GM18907 (cell line): ENCODE measurements at regions not wholly inside any gene's neighbourhood (a gene's known extent, or its start where the extent isn't known, plus 50 kb on each side); places are given as distances from the start of the nearest gene placed in this dataset.

Source experiments
- ATAC-seq: cut with Tn5 transposase; IDR thresholded peaks from one replicate; pipeline ENCODE4 v1.9.1; 2021; ENCODE audit warnings: mild to moderate bottlenecking, moderate library complexity; ENCODE audit not compliant: unreplicated experiment

DNA sequence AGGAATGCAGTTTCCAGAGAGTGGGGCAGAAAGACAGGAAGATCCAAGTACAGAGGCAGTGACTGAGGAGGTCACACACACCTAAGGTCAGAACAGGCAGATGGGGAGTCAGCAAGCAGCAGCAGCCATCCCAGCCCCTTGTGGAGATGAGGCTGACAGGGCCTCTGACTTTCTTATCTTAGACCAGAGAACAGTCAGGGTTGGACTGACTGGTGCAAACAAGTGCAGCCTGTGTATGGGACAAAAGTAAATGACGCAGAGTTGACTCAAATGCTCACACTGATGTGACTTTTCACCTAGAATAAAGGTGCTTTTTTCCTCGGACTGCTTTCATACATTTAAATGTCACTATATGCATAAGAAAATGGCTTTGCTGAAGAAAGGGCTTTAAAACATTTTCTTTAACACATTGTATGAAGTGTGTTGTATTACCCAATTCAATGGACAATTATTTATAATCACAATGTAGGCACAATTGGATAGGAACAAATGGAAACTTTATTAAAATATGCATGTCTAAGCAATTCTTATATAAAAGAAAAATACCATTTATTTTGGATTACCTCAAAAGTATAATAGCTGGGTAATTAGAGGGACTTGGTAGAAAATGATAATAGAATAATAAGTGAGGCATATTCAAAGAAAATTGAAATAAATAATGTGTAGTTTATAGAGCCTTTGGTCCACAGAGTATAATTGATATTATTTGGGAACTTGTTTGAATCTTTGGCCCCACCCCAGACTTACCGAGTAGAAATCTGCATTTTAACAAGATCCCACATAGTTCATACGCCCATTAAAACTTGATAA lies 1321.5 kb upstream of the CELF4 start:
- ATAC-seq: no peak

DNA sequence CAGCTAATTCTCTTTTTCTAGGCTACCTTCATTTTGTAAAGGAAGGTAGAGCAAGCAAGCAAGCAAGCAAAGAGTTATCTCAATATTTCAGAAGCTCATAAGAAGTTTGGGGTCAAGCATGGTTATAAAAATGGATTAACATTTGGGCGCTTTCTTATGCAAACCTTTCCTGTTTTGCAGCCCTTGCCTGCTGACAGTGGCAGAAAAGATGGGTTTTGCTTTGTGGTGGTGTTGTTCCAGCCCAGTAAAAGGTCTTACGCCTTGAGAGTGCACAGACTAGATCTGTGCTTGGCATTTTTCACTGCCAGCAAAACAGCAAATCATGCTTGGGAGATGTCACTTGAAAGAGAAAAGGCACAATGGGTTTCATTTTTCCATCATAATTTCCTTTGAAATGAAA lies 1320.6 kb upstream of the CELF4 start:
- no peak for ATAC-seq

DNA sequence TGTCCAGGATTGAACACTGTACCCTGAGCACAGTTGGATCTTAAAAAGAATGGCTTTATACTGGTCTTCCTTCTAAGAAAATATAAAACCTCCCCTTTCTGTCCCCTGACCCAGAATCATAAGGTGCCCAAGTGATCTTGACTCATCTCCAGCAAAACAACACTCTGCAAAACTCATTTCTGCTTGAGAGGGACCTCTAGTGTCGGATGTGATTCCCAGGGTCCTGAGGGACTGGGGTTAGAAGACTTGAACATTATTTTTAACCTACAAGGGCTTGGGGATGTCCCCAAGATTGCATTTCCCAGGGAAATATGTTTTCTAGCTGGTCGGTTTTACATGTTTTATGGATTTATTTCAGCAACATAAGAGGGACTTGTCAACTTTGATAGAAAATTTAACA lies 1318.5 kb upstream of the CELF4 start:
- no peak for ATAC-seq

DNA sequence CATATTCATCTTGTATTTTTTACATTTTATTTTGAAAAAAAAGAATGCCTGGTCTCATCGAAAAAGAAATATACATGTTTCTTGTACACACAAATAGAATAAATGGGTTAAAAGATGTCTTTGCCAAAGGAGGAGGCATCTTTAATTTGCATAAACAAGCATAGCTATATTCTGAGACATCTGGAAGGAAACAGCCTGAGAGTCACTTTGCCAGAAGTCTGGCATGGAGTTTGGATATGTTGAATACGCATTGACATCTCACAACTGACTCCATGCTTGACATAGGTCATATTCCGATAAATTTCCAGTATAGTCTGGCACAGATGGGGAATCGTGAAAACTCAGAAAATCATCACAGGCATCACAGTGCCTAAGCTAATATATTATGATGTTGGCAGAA lies 1317.5 kb upstream of the CELF4 start:
- no peak for ATAC-seq

DNA sequence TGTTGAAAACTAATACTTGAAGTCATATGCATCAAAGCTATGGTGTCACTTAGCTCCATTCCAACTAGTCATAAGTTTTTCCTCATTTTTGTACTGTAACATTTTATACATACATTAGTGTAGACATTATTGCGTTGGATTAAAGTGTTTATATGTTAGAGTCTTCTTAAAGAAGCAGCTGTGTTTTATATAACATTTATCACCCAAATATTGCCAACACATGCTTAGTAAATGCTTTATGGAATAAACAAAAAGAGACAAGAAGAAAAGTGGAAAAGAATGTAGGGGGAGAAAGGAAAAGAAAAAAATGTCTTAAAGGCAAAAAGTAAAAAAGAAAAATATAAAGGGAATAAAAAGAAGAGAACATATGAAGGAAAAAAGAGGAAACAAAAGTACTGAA lies 1314.3 kb upstream of the CELF4 start:
- ATAC-seq: no peak

DNA sequence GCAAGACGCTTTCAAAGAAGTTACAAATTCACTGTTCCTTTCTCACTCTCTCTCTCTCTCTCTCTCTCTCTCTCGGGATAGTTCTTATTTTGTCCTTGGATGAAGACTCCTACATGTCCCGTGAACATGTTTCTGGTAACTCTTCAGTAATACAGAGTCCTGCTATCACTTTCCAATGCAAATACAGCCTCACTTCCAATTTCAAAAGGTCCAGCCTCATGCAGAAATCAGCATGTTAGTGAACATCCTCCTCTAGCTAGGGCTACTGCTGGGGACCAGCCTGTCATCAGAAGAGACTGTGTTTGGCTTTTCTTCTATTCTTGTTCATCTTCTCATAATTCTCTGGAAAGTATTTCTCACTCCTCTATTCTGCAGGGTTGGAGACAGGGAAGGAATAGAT lies 1306.7 kb upstream of the CELF4 start:
- ATAC-seq: no peak

DNA sequence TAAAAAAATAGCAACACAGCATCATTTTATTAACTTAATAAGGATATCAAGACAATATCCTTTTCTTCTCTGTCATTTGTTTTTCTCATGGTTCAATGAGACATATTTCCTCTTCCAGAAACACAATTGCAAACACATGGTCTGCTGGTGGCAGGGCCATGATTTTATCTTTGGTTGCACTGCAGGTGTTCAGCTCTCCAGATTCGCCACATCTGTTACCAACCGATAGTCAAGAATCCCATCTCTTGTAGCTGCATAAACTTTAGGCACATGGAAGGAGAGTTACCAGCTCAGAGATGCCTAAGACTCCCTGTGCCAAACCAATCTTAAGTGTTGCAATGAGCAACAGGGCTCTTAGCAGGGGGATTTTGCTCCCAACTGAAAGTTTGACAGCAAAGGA lies 1303.2 kb upstream of the CELF4 start:
- ATAC-seq: no peak

DNA sequence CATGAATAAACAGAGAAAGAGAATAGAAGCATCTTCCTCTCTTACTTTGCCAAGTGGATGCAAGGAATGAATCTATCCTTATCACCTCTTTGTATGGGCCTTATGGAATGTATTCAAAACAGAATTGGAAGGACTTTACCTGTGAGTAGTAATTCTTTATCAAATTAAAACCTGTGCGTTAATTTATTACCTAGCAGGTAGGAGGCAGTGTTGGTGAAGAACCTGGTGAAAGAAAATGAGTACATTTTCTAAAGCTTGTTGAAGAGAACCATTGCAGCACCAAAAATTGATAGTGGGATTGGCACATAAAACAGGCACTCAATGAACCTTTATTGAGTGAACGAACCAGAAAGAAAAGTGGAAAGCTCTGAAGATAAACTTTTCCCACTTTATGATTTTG lies 1302.1 kb upstream of the CELF4 start:
- ATAC-seq: no peak

DNA sequence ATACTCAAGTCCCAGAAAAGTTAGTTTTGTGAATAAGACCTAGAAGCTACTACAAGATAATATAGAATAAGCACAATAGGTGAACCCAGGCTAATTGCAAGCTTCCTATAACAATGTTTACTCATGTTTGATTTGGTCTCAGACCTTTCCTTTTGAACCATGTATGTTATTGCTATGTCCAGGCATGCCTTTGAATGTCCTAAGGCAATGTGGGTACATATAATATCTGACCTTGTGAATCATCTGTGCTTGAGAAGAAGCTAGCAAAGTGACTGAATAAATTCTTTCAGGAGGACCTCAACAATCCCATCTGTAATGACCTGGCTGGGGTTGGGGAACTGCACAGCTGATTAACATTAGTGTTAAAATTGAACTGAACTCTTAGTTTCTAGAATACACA lies 1285.9 kb upstream of the CELF4 start:
- ATAC-seq: no peak

DNA sequence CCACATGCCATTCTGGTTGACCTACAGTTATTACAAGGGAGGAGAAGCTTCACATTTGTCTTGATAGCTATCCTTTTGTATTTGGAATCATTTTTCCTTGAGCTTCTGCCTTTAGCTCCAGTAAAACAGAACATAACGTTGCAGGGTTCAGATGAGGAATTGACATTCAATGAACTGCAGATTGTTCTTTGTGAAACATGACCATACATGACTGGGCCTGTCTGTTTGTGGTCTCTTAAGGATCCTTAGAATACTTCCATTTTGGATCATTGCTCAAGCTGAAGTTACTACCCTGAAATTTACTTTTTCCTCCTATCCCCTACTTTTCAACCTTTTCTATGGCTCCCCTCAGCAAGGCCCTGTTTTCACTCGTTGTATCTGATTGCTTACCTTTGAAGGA lies 1281.7 kb upstream of the CELF4 start:
- no peak for ATAC-seq

DNA sequence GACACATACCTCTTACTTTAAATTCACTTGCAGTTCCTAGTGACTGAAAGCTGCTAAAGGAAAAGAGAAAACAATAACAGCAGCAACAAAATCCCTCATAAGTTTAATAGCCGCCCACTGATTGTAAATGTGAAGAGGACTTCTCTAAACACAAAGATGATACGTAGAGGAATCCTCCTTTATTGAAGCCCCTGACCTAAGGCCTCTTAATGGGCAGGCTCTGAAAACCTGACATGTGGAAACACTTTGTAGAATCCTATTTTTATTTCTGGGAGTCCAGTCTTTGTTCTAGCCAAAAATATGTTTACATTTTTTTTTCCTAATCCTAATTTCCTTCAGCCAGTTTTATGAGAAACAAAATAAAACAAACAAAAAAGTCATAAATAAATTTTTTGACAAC lies 1277.7 kb upstream of the CELF4 start:
- no peak for ATAC-seq

DNA sequence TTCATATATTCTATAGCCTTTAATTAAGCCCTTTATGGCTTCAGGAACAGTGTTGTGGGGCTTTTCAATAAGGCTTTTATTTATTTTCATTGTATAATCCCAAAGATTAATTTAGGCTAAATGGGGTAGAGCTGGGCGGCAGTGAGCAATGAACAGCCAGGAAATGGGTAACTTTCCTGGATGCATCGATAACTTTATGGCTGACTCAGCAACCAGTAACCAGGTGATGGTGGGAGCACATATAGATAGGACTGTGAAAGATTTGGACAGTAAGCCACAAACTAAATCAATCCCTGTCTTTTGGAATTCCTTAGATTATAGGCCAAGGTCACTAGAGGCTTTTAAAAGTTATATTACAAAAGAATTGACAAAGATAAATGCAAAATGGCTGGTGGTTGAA lies 1260.6 kb upstream of the CELF4 start:
- no peak for ATAC-seq

DNA sequence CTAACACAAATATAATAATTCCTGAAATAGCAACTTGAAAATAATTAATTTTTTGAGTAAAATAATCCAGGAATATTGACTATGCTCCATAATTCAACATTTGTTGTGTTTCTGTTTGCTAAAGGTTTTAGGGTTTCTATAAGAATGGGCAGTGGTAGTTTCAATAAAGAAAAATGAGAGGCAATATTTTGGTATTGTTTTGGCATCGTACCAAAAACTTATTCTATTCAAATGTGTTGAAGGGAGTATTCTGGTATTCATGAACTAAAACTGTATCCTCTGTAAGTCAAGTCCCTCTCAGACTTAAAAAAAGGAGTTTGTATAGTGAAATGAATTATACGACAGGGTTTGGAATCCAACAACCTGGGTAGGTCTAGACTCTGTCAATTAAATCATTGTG lies 1245.6 kb upstream of the CELF4 start:
- no peak for ATAC-seq

DNA sequence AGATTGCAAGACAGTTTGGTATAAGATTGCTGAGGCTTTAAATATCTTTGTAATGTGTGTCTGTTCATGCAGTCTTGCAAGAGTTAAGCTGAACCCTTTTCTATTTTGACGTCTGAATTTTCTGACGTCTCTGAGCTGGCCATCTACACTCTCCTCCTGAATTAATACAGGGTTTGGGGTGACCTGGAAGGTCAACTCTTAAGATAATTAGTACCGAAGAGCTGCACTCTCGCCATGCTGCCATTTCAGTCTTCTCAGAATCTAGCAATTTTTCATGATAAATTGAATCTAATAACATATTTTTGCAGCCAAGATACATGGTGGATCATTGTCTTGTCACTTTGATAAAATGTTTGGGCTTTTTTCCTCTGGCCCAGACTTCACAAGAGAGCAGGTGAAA lies 1245.2 kb upstream of the CELF4 start:
- ATAC-seq: no peak

DNA sequence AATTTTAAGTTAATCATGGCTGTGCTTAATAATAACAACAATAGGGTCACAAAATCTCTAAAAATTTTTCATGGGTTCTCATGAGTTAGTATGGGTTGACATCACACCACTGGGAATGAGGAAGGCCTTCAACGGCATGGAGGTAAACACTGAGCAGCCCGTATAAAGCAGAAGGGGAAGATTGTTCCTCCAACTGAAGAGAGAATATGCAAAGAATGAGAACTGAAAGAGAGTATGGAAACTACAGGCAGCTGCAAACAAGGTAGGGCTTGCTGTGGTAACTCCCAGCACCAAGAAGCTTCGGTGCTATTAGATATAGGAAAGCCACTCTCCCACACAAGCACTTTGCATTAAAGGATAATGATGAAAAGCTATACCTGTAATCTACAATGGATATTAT lies 1242.3 kb upstream of the CELF4 start:
- ATAC-seq: no peak

DNA sequence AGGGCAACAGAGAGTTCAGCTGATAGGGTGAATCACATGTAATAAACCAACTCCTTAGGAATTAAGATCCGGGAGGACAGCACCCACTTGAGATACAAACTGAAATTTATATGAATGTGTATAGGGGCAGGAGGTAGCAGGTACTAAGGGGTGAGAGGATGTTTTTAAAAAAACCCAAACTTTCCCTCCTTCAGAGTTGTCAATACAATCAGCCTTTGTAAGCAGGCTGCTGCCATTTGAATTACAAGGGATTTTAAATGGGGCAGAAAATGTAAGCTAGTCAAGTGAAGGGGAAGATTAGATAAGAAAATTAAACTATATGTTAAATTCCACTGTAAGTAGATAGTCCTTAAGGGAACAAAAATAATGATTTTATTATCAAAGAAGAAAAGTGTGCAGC lies 1239.7 kb upstream of the CELF4 start:
- ATAC-seq: no peak

DNA sequence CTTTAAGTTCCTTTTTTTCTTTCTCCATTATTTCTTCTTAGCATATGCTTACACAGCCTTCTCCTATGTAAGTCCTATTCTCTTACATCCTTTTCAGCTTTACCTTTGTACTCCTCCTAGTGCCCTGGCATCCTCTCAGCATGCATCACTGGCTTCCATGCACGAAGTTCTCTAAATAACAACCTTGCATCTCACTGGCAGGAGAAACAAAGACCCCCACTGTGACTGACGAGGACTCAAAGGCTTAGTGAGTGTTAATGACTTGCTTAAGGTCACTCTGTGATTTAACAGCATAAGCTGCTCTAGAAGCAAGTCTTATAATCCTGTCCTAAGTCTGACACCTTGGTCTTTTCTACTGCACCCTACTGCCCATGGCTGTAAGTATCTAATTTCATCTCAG lies 1236.0 kb upstream of the CELF4 start:
- ATAC-seq: no peak

DNA sequence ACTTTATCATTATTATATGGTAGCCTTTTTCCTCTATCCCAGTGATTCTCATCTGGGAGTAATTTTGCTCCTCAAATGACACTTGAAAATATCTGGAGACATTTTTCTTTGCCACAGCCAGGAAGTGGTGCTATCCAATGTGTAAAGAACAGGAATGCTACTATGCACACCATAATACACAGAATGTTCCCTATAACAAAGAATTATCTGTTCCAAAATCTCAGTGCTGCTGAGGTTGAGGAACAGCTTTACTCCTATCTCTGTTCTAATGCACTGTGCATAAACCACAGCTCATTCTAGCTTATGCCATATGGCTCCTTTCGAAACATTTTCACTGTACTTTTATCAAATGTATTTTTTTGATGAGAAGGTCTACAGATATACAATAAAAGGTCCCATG lies 1231.2 kb upstream of the CELF4 start:
- no peak for ATAC-seq

DNA sequence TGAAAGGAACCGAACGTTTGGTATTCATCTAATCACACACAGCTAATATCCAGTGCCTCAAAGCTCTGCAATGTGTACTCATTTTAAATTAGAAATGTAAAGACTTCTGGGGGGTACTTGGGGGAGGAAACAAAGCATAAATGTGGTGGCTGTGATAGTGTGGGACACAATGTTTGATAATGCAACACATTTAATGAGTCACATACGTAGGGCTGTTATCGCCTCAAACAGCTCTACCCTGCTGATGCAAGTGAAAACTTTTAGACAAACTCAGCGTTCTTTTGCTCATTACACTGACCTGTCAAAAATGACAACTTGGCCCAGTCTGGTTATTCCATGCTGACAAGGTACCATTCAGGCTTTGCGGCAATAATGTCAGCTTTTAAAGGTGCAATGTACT lies 1227.1 kb upstream of the CELF4 start:
- no peak for ATAC-seq

DNA sequence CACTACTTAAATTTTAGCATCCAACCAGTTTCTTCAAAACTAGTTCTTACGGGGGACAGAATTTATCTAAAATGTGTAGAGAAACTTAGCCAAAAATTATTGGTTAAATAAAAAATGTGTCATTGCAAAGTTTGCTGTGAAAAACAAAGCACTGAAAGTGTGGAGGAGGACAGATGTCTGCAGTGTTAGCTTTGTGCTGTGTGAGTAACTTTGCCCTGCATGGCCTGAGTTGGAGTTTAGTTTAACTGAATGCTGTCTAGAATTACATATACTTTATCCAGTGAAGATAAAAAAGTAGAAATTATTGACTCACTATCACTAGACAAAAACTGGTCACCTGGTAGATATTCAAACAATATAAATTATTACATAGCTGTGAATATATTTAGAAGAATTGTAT lies 1225.2 kb upstream of the CELF4 start:
- ATAC-seq: no peak

DNA sequence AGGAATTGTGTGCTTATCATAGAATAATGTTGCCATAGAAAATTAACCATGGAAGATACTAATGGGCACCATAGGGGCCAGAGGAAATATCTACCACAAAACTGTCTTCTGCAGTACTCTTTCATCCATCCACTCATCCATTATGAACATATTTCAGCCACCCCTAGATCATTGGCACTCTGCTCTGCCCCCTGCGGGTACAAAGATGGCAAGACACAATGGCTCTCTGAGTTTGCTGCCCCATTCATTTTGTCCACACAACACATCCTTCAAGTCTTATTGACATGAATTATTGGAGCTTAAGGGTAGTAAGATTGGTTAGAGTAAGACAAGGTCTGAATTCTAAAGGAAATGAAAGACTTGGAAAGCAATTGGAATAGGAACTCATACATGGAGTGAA lies 1224.7 kb upstream of the CELF4 start:
- ATAC-seq: no peak

DNA sequence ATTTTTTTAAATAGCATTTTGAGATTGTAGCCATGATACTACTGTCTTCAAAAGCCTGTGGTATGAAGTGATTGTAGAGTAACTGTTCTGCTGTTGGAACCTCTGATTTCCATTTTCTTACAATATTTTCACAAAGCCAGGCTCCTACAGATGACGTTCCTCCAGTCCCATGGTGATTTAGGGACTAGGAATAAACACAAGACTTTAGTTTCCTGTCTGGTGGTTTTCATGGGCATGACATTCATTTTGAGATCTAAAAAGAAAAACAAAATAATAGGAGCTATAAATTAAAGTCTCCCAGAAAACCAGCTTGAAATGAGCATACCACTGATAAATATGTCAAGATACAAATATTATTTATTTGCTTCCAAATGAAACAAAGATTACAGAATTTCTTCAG lies 1223.5 kb upstream of the CELF4 start:
- ATAC-seq: no peak

DNA sequence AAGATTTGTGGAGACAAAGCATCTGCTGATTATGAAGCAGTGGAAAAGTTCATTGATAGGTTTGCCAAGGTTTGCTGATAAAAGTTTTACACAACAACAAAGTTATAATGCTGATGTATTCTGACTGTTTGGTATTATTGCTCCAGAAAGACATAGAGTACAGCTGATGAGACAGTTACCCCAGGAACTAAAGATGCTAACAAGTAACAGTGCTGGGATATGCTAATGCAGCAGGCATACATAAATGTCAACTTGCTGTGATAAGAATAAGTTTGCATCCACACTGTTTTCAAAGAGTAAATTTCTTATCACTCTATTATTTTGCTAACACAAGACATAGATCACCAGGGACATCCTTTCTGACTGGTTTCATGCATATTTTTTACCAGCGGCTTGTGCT lies 1221.3 kb upstream of the CELF4 start:
- no peak for ATAC-seq
